ENCODE measurements at regions not wholly inside any gene's neighbourhood (a gene's known extent, or its start where the extent isn't known, plus 50 kb on each side); places are given as distances from the start of the nearest gene placed in this dataset.

DNA sequence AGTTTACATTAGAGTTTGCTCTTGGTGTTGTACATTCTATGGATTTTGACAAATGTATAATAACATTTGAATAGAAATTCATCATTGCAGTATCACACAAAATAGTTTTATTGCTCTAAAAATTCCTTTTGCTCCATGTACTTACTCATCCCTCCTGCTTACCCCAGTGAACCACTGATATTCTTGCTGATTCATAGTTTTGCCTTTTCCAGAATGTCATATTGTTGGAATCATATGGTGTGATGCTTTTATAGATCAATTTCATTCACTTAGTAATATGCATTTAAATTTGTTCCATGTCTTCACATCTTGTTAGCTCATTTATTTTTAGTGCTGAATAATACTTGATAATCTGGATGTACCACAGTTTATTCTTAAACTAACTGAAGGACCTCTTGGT, 1593.2 kb downstream of the C4orf33 start:
- Mint-ChIP-seq H3K9me3 (ENCODE audit: low read depth) (no peaks in the 10 kb centered on the region), H3K4me3 (ENCODE audit: unreplicated experiment) (no peak overlapping the region), H3K36me3 (ENCODE audit: low read depth) (no peaks in the 10 kb centered on the region), H3K27me3 (ENCODE audit: low read depth) (no peaks in the 10 kb centered on the region), H3K4me1 (ENCODE audit: low read depth) (no peaks in the 10 kb centered on the region), H3K27ac (ENCODE audit: unreplicated experiment) (no peak overlapping the region)
- no peak for TF ChIP-seq CTCF (IDR thresholded peaks at IDR 0.05)
- DNase-seq (ENCODE audit: low spot score): no peak

DNA sequence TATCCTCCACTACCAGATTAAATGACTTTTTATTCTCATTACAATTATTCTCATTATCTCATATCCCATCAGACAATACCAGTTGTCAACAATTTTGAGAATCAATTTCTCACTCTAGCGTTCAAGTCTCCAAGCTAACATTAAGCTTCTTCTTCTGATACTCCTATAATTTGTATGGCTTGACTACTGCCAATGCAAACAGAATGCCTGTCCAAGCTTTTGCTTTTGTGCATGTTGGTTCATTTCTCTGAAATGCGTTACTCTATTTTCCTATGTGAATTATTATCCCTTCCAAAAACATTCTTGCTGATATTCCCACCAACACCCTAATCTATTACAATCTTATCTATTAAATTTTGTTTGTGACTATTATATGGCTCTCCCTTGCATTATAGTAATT, 1602.3 kb downstream of the C4orf33 start:
- Mint-ChIP-seq H3K27me3 (ENCODE audit: low read depth) (peaks cover 3% of the 10 kb centered on the region), H3K27ac (ENCODE audit: unreplicated experiment) (no peak overlapping the region), H3K36me3 (ENCODE audit: low read depth) (no peaks in the 10 kb centered on the region), H3K9me3 (ENCODE audit: low read depth) (no peaks in the 10 kb centered on the region), H3K4me1 (ENCODE audit: low read depth) (no peaks in the 10 kb centered on the region), H3K4me3 (ENCODE audit: unreplicated experiment) (no peak overlapping the region)
- no peak for DNase-seq (ENCODE audit: low spot score)
- TF ChIP-seq CTCF (IDR thresholded peaks at IDR 0.05): no peak

DNA sequence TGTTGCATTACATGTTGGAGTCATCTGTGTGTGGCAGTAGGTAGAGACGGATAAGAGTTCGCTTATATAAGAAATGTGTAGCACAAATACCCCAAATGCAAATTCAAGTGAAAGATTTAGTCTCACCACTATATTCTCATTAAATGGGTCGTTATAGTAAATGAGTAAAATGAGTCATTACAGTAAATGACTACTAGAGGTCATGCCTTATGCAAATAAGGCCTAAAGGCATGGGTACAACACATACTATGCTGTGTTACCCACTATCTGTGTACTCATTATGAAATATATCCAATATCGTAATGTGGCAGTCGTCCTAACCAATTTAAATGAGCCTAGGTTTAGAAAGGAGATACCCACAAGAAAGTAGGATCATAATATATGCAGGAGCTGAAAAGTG, 1603.1 kb downstream of the C4orf33 start:
- Mint-ChIP-seq H3K27ac (ENCODE audit: unreplicated experiment) (no peak overlapping the region), H3K4me1 (ENCODE audit: low read depth) (no peaks in the 10 kb centered on the region), H3K9me3 (ENCODE audit: low read depth) (no peaks in the 10 kb centered on the region), H3K4me3 (ENCODE audit: unreplicated experiment) (no peak overlapping the region), H3K27me3 (ENCODE audit: low read depth) (peaks cover 3% of the 10 kb centered on the region), H3K36me3 (ENCODE audit: low read depth) (no peaks in the 10 kb centered on the region)
- DNase-seq (ENCODE audit: low spot score): no peak
- TF ChIP-seq CTCF (IDR thresholded peaks at IDR 0.05): no peak

GRCh38 chr4:130703211-130703935, 1607.4 kb downstream of the C4orf33 start:
- no peak for DNase-seq (ENCODE audit: low spot score)
- Mint-ChIP-seq H3K27ac (ENCODE audit: unreplicated experiment) (no peak overlapping the region), H3K4me3 (ENCODE audit: unreplicated experiment) (no peak overlapping the region), H3K4me1 (ENCODE audit: low read depth) (no peaks in the 10 kb centered on the region), H3K9me3 (ENCODE audit: low read depth) (peaks cover 2% of the 10 kb centered on the region), H3K36me3 (ENCODE audit: low read depth) (no peaks in the 10 kb centered on the region), H3K27me3 (ENCODE audit: low read depth) (no peaks in the 10 kb centered on the region)
- no peak for TF ChIP-seq CTCF (IDR thresholded peaks at IDR 0.05)

DNA sequence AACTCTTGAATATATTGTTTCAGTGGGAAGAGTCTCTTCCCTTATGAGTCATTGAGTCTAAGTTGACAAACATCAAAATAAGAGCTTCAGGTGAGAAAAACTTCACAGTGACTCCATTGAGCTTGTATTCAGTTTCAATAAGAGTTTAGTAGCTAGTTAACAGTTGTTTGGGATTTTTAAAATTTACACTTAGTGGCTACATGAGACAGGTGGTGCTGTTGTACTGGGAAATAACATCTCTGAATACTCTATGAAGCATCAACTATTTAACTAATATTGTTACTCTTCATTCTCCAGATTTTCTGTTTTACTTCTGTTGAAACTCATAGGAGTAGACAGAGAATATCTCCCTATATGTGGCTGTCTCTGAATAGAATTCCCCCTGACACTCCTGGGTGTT, 1609.1 kb downstream of the C4orf33 start:
- no peak for DNase-seq (ENCODE audit: low spot score)
- peaks cover 2% of the 10 kb centered on the region for H3K9me3 Mint-ChIP-seq (ENCODE audit: low read depth)
- TF ChIP-seq CTCF (IDR thresholded peaks at IDR 0.05): peak; percentile 30
- H3K4me1 Mint-ChIP-seq (ENCODE audit: low read depth): no peaks in the 10 kb centered on the region
- H3K36me3 Mint-ChIP-seq (ENCODE audit: low read depth): no peaks in the 10 kb centered on the region
- no peak overlapping the region for H3K4me3 Mint-ChIP-seq (ENCODE audit: unreplicated experiment)
- no peak overlapping the region for H3K27ac Mint-ChIP-seq (ENCODE audit: unreplicated experiment)
- H3K27me3 Mint-ChIP-seq (ENCODE audit: low read depth): no peaks in the 10 kb centered on the region

Measured in chondrocyte (in vitro differentiated cells).